H1 (cell line): ENCODE measurements at regions not wholly inside any gene's neighbourhood (a gene's known extent, or its start where the extent isn't known, plus 50 kb on each side); places are given as distances from the start of the nearest gene placed in this dataset.

ENCODE experiments used
- BRCA1 ChIP-seq: IDR thresholded peaks from 2 replicates; pipeline ENCODE4 v1.6.1; 2012; ENCODE audit warnings: low read depth, low read length, improper control_type of control experiment
- CHD2 ChIP-seq: IDR thresholded peaks from 2 replicates; pipeline ENCODE4 v1.6.1; 2012; ENCODE audit warnings: low read length, improper control_type of control experiment
- JUND ChIP-seq: IDR thresholded peaks from 2 replicates; pipeline ENCODE4 v1.6.1; 2011; ENCODE audit warnings: mild to moderate bottlenecking, improper control_type of control experiment, low read length
- MAX ChIP-seq: IDR thresholded peaks from 2 replicates; pipeline ENCODE4 v1.6.1; 2012; ENCODE audit warnings: inconsistent platforms
- RNF2 ChIP-seq: fragments of 200-900, 300-1000 bp; sonication (generic); IDR thresholded peaks from 2 replicates; pipeline ENCODE4 v1.7.1; 2016; ENCODE audit warnings: borderline replicate concordance, low read depth, mild to moderate bottlenecking, antibody characterized with exemption, low read length; ENCODE audit not compliant: poor library complexity, severe bottlenecking; ENCODE audit errors: missing control alignments
- SIN3A ChIP-seq, 2 experiments: IDR thresholded peaks in 1 of 2; conservative IDR thresholded peaks in 1 of 2; 2 replicates each; pipeline ENCODE4 v1.6.1; 2011 to 2012; ENCODE audit warnings: low read length in 2 of 2, improper control_type of control experiment in 1 of 2, low read depth in 1 of 2, mild to moderate bottlenecking in 1 of 2
- SRF ChIP-seq: IDR thresholded peaks from 2 replicates; pipeline ENCODE4 v1.6.1; 2011; ENCODE audit warnings: mild to moderate bottlenecking, low read depth, low read length, moderate library complexity
- ZNF274 ChIP-seq: IDR thresholded peaks from 2 replicates; pipeline ENCODE4 v1.7.0; 2012; ENCODE audit warnings: low read length, borderline replicate concordance; ENCODE audit errors: extremely low read depth

GRCh38 chr13:87907202-87907601 lies 236.0 kb downstream of the SLITRK5 start (continued):
- no peak for TF ChIP-seq CHD2
- TF ChIP-seq MAX = no peak
- no peak for TF ChIP-seq BRCA1
- TF ChIP-seq SRF = no peak
- TF ChIP-seq ZNF274 = no peak
- no peak for TF ChIP-seq JUND
- no peak for TF ChIP-seq SIN3A (conservative IDR thresholded peaks at IDR 0.05 in 1 of 2, IDR thresholded peaks at IDR 0.05 in 1 of 2; ENCODE audit: low read depth in 1 of 2, low read length in 2 of 2)
- no peak for TF ChIP-seq RNF2
